ENCODE measurements at regions not wholly inside any gene's neighbourhood (a gene's known extent, or its start where the extent isn't known, plus 50 kb on each side); places are given as distances from the start of the nearest gene placed in this dataset.

GRCh38 chr13:99436686-99437416 is 64.4 kb upstream of the TM9SF2 start:
- TF ChIP-seq CTCF (IDR thresholded peaks at IDR 0.05) (peak; percentile 99 to 100 (median 100)), POLR2A (IDR thresholded peaks at IDR 0.05) (no peak)
